T-helper 2 cell treated with Interferon-gamma antibody and Interleukin-4, amounts not matched to agents 5 μg/mL and 100 μg/mL, for 36 hours (primary cell): ENCODE measurements at regions not wholly inside any gene's neighbourhood (a gene's known extent, or its start where the extent isn't known, plus 50 kb on each side); places are given as distances from the start of the nearest gene placed in this dataset.

Experiments used
- DNase-seq: peaks from one replicate; pipeline ENCODE4 v3.0.0; 2021; ENCODE audit warnings: low spot score
- H3K27ac Mint-ChIP-seq: one replicate; pipeline ENCODE4 v1.8.0; 2021; ENCODE audit warnings: mild to moderate bottlenecking, mixed read lengths
- H3K27me3 Mint-ChIP-seq: one replicate; pipeline ENCODE4 v1.8.0; 2021; ENCODE audit warnings: low read depth, mixed read lengths
- H3K36me3 Mint-ChIP-seq: one replicate; pipeline ENCODE4 v1.8.0; 2021; ENCODE audit warnings: low read depth, mixed read lengths
- H3K4me1 Mint-ChIP-seq: one replicate; pipeline ENCODE4 v1.8.0; 2021; ENCODE audit warnings: low read depth, mixed read lengths
- H3K4me3 Mint-ChIP-seq: one replicate; pipeline ENCODE4 v1.8.0; 2022; ENCODE audit warnings: mild to moderate bottlenecking, moderate library complexity, mixed read lengths
- H3K9me3 Mint-ChIP-seq: one replicate; pipeline ENCODE4 v1.8.0; 2021; ENCODE audit warnings: mixed read lengths

DNA sequence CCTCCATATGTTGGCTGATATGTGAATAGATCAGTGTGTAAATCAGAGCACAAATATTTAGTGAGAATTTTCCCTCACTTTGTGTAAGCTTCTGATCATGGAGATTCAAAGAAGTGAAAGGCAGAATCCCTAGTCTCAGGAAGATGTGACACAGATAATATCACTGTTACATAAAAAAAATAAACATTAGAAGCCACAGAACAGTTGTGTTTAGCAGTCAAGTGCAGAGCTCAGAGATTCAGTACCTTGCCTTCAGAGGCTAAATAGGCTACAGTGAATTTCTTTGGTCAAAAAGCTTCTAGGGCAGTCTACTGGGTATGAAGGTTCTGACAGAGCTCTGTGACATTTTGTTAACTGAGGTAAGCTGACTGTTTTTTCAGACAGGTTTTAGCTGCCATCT, 591.5 kb downstream of the METTL15 start:
- H3K4me3 Mint-ChIP-seq, result no peak overlapping the region
- no peaks in the 10 kb centered on the region for H3K4me1 Mint-ChIP-seq
- no peaks in the 10 kb centered on the region for H3K27me3 Mint-ChIP-seq
- H3K36me3 Mint-ChIP-seq, result no peaks in the 10 kb centered on the region
- peaks cover 3% of the 10 kb centered on the region for H3K9me3 Mint-ChIP-seq
- DNase-seq, result no peak
- no peak overlapping the region for H3K27ac Mint-ChIP-seq

DNA sequence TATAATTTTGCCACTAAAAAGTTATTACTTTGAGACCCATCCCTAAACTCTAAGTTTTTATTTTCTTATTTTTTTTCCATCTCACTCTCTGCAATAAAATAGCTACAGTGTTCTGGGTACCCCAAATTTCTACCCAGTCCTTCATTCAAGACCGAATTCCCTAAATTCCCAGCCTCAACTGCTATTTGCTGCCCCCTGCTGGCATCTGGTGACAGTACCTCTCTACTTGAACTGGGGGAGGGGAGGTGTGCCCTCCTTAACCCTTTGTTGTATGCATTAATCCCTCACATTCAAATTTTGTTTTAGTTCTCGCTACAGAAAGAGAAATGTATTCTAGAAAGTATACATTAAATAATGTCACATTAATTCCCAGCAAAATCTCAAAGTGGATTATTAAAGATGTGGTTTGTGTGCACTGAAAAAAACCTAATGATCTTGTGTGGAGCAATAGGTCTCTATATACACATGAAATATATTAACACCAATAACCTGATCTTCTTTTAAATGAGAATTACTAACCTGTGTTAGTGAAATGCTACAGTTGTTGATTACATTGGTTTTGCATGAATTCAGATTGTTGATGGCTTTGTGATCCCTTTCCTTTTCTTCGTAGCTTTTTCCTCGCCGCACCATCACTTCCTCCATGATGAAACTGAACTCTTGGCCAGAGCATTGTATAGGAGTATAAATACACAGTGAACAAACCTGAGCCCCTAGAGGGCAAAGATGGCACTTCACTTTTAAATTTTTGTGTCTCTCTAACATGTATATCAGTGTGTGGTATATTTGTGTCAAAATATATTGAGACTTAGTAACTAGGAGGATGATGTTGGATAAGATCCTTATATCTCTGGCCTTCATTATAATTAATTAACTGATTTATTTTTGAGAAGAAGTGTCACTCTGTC, 590.0 kb downstream of the METTL15 start:
- H3K9me3 Mint-ChIP-seq, result no peaks in the 10 kb centered on the region
- no peaks in the 10 kb centered on the region for H3K36me3 Mint-ChIP-seq
- H3K27me3 Mint-ChIP-seq, result no peaks in the 10 kb centered on the region
- no peak for DNase-seq
- H3K4me1 Mint-ChIP-seq, result no peaks in the 10 kb centered on the region
- H3K27ac Mint-ChIP-seq, result no peak overlapping the region
- H3K4me3 Mint-ChIP-seq, result no peak overlapping the region

DNA sequence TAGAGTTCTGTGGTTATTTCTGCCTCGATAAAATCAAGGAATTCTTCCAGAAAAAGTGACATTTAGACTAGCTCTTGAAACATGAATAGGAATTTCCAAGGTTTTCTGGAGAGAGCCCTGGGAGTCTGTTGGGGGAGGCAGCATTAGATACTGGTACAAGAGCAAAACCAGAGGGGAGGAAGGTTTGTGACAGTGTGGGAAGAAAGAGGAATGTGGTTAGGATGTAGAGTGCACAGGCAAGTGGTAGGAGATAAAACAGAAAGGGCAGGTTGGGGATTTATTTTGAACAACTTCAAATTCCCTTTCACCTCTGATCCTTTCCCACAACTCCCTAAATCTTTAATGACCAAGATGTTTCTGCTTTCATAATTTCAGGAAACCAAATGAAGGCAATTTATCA, 588.4 kb downstream of the METTL15 start:
- Mint-ChIP-seq H3K36me3 (no peaks in the 10 kb centered on the region), H3K4me1 (no peaks in the 10 kb centered on the region), H3K9me3 (no peaks in the 10 kb centered on the region), H3K4me3 (no peak overlapping the region), H3K27me3 (no peaks in the 10 kb centered on the region), H3K27ac (no peak overlapping the region)
- no peak for DNase-seq

DNA sequence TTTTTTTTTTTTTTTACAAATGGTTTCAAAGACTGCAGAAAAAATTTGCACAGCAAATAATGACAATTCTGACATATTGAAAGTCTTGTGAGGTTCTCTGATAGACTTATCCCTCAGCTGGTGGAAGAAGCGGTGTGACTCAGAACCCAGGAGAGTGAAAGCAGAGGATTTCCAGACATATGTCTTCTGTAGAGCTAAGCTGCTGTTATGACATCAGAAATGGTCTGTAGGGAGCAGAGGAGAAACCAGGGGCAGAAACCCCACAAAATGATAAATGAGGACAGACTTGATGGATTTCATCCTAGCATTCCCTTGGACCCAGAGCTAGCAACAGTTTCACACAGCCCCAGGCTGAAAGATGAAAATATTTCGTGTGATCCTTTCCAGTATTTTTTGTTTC, 582.6 kb downstream of the METTL15 start:
- no peak overlapping the region for H3K4me3 Mint-ChIP-seq
- no peak for DNase-seq
- H3K27me3 Mint-ChIP-seq, result no peaks in the 10 kb centered on the region
- no peaks in the 10 kb centered on the region for H3K4me1 Mint-ChIP-seq
- H3K27ac Mint-ChIP-seq, result no peak overlapping the region
- H3K36me3 Mint-ChIP-seq, result no peaks in the 10 kb centered on the region
- H3K9me3 Mint-ChIP-seq, result no peaks in the 10 kb centered on the region

DNA sequence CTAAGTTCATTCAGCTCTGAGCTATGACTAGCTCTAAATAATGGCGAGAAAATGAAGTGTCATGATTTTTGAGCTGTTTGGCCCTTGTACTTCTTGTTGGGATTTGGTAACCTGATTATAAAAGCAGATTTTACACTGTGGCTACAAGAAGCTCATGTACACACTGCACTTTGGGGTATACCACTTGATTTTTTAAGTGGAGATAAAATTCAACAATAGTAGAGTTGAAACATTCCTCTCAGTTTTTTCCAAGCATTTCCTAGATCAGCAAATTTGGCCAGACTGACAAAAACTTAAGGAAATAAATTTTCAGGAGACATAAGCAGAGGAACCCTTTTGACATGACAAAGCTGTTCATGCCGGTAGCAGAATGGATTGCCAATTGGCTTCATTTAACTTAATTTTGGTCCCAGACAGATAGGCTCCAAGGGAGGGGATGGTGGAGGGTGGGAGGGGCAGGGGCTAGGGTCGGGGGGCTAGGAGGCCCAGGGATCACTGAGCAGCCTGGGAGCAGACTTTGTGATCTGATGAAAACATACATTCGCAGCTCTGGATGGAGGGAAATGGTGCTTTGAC, 575.9 kb downstream of the METTL15 start:
- Mint-ChIP-seq H3K36me3 (no peaks in the 10 kb centered on the region), H3K27me3 (no peaks in the 10 kb centered on the region), H3K9me3 (no peaks in the 10 kb centered on the region), H3K27ac (no peak overlapping the region), H3K4me1 (no peaks in the 10 kb centered on the region), H3K4me3 (no peak overlapping the region)
- DNase-seq, result no peak

- Mint-ChIP-seq H3K4me3 (no peak overlapping the region), H3K36me3 (no peaks in the 10 kb centered on the region), H3K9me3 (no peaks in the 10 kb centered on the region), H3K27ac (no peak overlapping the region), H3K4me1 (no peaks in the 10 kb centered on the region), H3K27me3 (no peaks in the 10 kb centered on the region)
- DNase-seq, result no peak
These were observed 571.7 kb downstream of the METTL15 start for GRCh38 chr11:28679795-28680468.

DNA sequence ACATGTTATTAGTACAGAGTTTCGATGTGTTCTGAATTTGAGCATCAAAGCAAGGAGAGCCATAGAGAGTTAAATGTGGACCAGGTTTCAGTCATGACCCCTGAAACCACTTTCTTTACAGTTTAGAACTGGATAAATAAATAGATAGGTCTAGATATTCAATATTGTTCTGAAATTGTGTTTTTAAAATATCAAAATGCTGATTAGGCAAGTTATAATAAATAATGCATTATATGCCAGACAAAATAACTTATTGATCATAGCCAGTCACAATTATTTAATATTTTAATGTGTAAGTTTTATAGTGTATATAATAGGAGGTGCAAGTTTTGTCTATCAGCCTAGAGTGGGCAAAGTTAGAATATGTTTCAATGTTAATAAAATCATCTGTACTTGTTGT, 569.5 kb downstream of the METTL15 start:
- no peaks in the 10 kb centered on the region for H3K36me3 Mint-ChIP-seq
- no peaks in the 10 kb centered on the region for H3K27me3 Mint-ChIP-seq
- no peaks in the 10 kb centered on the region for H3K4me1 Mint-ChIP-seq
- DNase-seq, result no peak
- no peaks in the 10 kb centered on the region for H3K9me3 Mint-ChIP-seq
- H3K27ac Mint-ChIP-seq, result no peak overlapping the region
- H3K4me3 Mint-ChIP-seq, result no peak overlapping the region

GRCh38 chr11:28675183-28675582, 567.0 kb downstream of the METTL15 start:
- no peak overlapping the region for H3K4me3 Mint-ChIP-seq
- no peaks in the 10 kb centered on the region for H3K27me3 Mint-ChIP-seq
- H3K36me3 Mint-ChIP-seq, result no peaks in the 10 kb centered on the region
- H3K9me3 Mint-ChIP-seq, result peaks cover 3% of the 10 kb centered on the region
- H3K4me1 Mint-ChIP-seq, result no peaks in the 10 kb centered on the region
- no peak for DNase-seq
- no peak overlapping the region for H3K27ac Mint-ChIP-seq

- H3K9me3 Mint-ChIP-seq, result peaks cover 3% of the 10 kb centered on the region
- DNase-seq, result no peak
- no peak overlapping the region for H3K4me3 Mint-ChIP-seq
- no peaks in the 10 kb centered on the region for H3K36me3 Mint-ChIP-seq
- no peaks in the 10 kb centered on the region for H3K4me1 Mint-ChIP-seq
- no peaks in the 10 kb centered on the region for H3K27me3 Mint-ChIP-seq
- H3K27ac Mint-ChIP-seq, result no peak overlapping the region
These were observed 566.4 kb downstream of the METTL15 start for GRCh38 chr11:28674433-28675103.

- Mint-ChIP-seq H3K27ac (no peak overlapping the region), H3K4me3 (no peak overlapping the region), H3K9me3 (peaks cover 3% of the 10 kb centered on the region), H3K4me1 (no peaks in the 10 kb centered on the region), H3K36me3 (no peaks in the 10 kb centered on the region), H3K27me3 (no peaks in the 10 kb centered on the region)
- no peak for DNase-seq
These were observed 565.7 kb downstream of the METTL15 start for GRCh38 chr11:28673691-28674432.

DNA sequence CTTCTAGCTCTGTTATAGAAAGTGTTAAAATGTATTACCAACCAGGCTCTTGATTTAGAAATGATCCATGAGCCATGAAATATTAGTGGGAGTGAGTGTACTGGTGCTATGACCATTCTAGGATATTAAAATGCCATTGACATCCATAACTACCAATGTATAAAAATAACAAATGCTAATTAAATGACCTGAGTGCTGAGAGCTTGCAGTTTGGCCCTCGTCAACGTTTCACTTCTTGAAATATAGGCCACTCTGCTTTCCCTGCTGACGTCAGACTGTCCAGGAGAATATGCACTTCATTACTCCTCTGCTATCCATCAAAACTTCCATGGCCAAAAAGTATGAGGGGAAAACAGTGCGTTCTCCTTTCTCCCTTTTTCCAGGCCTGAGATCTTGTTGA, 563.1 kb downstream of the METTL15 start:
- no peaks in the 10 kb centered on the region for H3K4me1 Mint-ChIP-seq

DNA sequence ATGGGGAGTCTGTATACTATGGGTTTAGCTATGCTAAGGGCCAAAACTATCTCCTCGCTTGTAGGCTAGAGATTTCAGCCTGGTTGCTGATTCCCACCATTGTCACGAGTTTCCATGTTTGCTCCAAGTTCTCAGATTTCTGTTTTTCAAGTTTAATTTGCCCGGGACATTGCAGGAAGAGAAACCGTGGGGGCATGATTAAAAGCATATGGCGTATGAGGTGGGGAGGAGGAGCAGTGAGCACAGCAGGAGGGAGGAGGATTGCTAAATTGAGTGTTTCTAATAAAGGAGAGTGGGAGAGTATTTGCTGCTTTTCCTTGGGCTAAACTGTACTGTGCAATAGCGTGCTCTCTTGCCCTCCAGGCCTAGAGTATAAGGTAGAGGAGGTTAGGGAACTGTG, 558.4 kb downstream of the METTL15 start:
- H3K4me3 Mint-ChIP-seq, result no peak overlapping the region
- no peaks in the 10 kb centered on the region for H3K4me1 Mint-ChIP-seq
- DNase-seq, result no peak
- H3K27ac Mint-ChIP-seq, result no peak overlapping the region
- no peaks in the 10 kb centered on the region for H3K9me3 Mint-ChIP-seq
- no peaks in the 10 kb centered on the region for H3K36me3 Mint-ChIP-seq
- H3K27me3 Mint-ChIP-seq, result no peaks in the 10 kb centered on the region

More for the DNA sequence above, 563.1 kb downstream of the METTL15 start:
- no peak overlapping the region for H3K4me3 Mint-ChIP-seq
- no peak for DNase-seq
- H3K36me3 Mint-ChIP-seq, result no peaks in the 10 kb centered on the region
- H3K9me3 Mint-ChIP-seq, result peaks cover 3% of the 10 kb centered on the region
- H3K27me3 Mint-ChIP-seq, result no peaks in the 10 kb centered on the region
- no peak overlapping the region for H3K27ac Mint-ChIP-seq

GRCh38 chr11:28659716-28660348, 551.6 kb downstream of the METTL15 start:
- no peaks in the 10 kb centered on the region for H3K27me3 Mint-ChIP-seq
- DNase-seq, result no peak
- no peak overlapping the region for H3K27ac Mint-ChIP-seq
- H3K36me3 Mint-ChIP-seq, result no peaks in the 10 kb centered on the region
- H3K9me3 Mint-ChIP-seq, result no peaks in the 10 kb centered on the region
- no peaks in the 10 kb centered on the region for H3K4me1 Mint-ChIP-seq
- no peak overlapping the region for H3K4me3 Mint-ChIP-seq
